Colonic mucosa (tissue), 4 donors: ENCODE measurements at regions not wholly inside any gene's neighbourhood (a gene's known extent, or its start where the extent isn't known, plus 50 kb on each side); places are given as distances from the start of the nearest gene placed in this dataset.
"Not testable (repeated sequence)": the region's sequence is repeated elsewhere in the genome, so short reads cannot be mapped to it uniquely, and the experiment has no call there.

Experiments
- DNase-seq: peaks from one replicate; pipeline ENCODE4 v3.0.0-alpha.2; 2020
- H3K27ac ChIP-seq: fragments of 200-600 bp; one replicate; pipeline ENCODE4 v1.8.0; 2021
- H3K27me3 ChIP-seq: fragments of 200-600 bp; one replicate; pipeline ENCODE4 v1.8.0; 2021
- H3K36me3 ChIP-seq: fragments of 200-600 bp; one replicate; pipeline ENCODE4 v1.8.0; 2021
- H3K4me1 ChIP-seq: fragments of 200-600 bp; one replicate; pipeline ENCODE4 v1.8.0; 2021; ENCODE audit warnings: mild to moderate bottlenecking
- H3K4me3 ChIP-seq: fragments of 200-600 bp; one replicate; pipeline ENCODE4 v1.8.0; 2021
- H3K9ac ChIP-seq, 2 donors: one replicate each; pipeline ENCODE4 v1.7.0; 2013; ENCODE audit warnings: control low read depth in 2 of 2, low read depth in 2 of 2, low read length in 2 of 2
- H3K9me3 ChIP-seq: fragments of 200-600 bp; one replicate; pipeline ENCODE4 v1.8.0; 2021
- CTCF ChIP-seq: fragments of 200-600 bp; IDR thresholded peaks from one replicate; pipeline ENCODE4 v1.8.0; 2022; ENCODE audit warnings: antibody characterized with exemption, mild to moderate bottlenecking
- intact Hi-C: fragments of 100-400 bp; cut with DNase I; formaldehyde crosslinking; loops from one replicate; pipeline ENCODE4 v1.14.1; 2022
- donor health status: healthy.
- donor health status: DM: no; HTN: no; CAD: no.
- donor health status: DM: no; HTN: no; CAD: no.

GRCh38 chr5:102625468-102625867 lies 126.7 kb upstream of the SLCO6A1 start:
- no peak overlapping the region for H3K9ac ChIP-seq
- no peak overlapping the region for H3K27ac ChIP-seq
- TF ChIP-seq CTCF, result no peak

GRCh38 chr5:102625928-102626327 lies 127.1 kb upstream of the SLCO6A1 start:
- Histone ChIP-seq H3K27me3 (no peaks in the 10 kb centered on the region), H3K4me1 (no peaks in the 10 kb centered on the region), H3K9me3 (no peaks in the 10 kb centered on the region), H3K36me3 (no peaks in the 10 kb centered on the region), H3K27ac (no peak overlapping the region), H3K4me3 (no peak overlapping the region), H3K9ac (no peak overlapping the region)
- intact Hi-C loops, result no loop called here
- DNase-seq, result no peak
- TF ChIP-seq CTCF, result no peak

More at GRCh38 chr5:102625468-102625867, 126.7 kb upstream of the SLCO6A1 start:
- Histone ChIP-seq H3K4me1 (no peaks in the 10 kb centered on the region), H3K4me3 (no peak overlapping the region), H3K36me3 (no peaks in the 10 kb centered on the region), H3K9me3 (no peaks in the 10 kb centered on the region), H3K27me3 (no peaks in the 10 kb centered on the region)
- intact Hi-C loops, result no loop called here
- DNase-seq, result no peak

GRCh38 chr5:102627315-102627714 lies 127.8 kb upstream of the PAM start:
- Histone ChIP-seq H3K9me3 (no peaks in the 10 kb centered on the region), H3K4me1 (no peaks in the 10 kb centered on the region), H3K4me3 (no peak overlapping the region), H3K36me3 (no peaks in the 10 kb centered on the region), H3K9ac (no peak overlapping the region), H3K27ac (no peak overlapping the region), H3K27me3 (no peaks in the 10 kb centered on the region)
- no peak for TF ChIP-seq CTCF
- intact Hi-C loops, result no loop called here
- DNase-seq, result no peak

- Histone ChIP-seq H3K9ac (no peak overlapping the region), H3K36me3 (no peaks in the 10 kb centered on the region), H3K4me1 (no peaks in the 10 kb centered on the region), H3K4me3 (no peak overlapping the region), H3K27me3 (no peaks in the 10 kb centered on the region), H3K9me3 (no peaks in the 10 kb centered on the region), H3K27ac (no peak overlapping the region)
- DNase-seq, result no peak
- intact Hi-C loops, result no loop called here
- no peak for TF ChIP-seq CTCF
Measured at GRCh38 chr5:102628441-102629175, 126.5 kb upstream of the PAM start.

- Histone ChIP-seq H3K9me3 (no peaks in the 10 kb centered on the region), H3K27me3 (no peaks in the 10 kb centered on the region), H3K27ac (no peak overlapping the region), H3K4me3 (no peak overlapping the region), H3K9ac (no peak overlapping the region), H3K36me3 (no peaks in the 10 kb centered on the region), H3K4me1 (no peaks in the 10 kb centered on the region)
- intact Hi-C loops, result no loop called here
- TF ChIP-seq CTCF, result no peak
- no peak for DNase-seq
Measured at GRCh38 chr5:102629827-102630605, 125.1 kb upstream of the PAM start.

GRCh38 chr5:102635399-102635798 lies 119.7 kb upstream of the PAM start:
- intact Hi-C loops, DNase-seq, H3K36me3 ChIP-seq, H3K9me3 ChIP-seq, H3K4me1 ChIP-seq, H3K27ac ChIP-seq, H3K4me3 ChIP-seq, H3K27me3 ChIP-seq, H3K9ac ChIP-seq: not testable (repeated sequence)
